ENCODE measurements at regions not wholly inside any gene's neighbourhood (a gene's known extent, or its start where the extent isn't known, plus 50 kb on each side); places are given as distances from the start of the nearest gene placed in this dataset.

GRCh38 chr14:89707086-89707485, 247.4 kb downstream of the EFCAB11 start:
- no peak for ATAC-seq (ENCODE audit: low read depth)
- no peaks in the 10 kb centered on the region for H3K9me3 ChIP-seq (ENCODE audit: severe bottlenecking)
- H3K4me3 ChIP-seq (ENCODE audit: severe bottlenecking) = no peak overlapping the region
- no peak for DNase-seq (ENCODE audit: low spot score)
- H3K4me1 ChIP-seq (ENCODE audit: insufficient read depth, poor library complexity, severe bottlenecking) = peaks cover 2% of the 10 kb centered on the region
- H3K27ac ChIP-seq (ENCODE audit: poor library complexity, severe bottlenecking) = no peak overlapping the region
- no peaks in the 10 kb centered on the region for H3K36me3 ChIP-seq (ENCODE audit: low read depth)
- TF ChIP-seq CTCF (IDR thresholded peaks at IDR 0.05; ENCODE audit: poor library complexity, severe bottlenecking) = no peak
- no peaks in the 10 kb centered on the region for H3K27me3 ChIP-seq (ENCODE audit: insufficient read depth, poor library complexity, severe bottlenecking)

- no peaks in the 10 kb centered on the region for H3K36me3 ChIP-seq (ENCODE audit: low read depth)
- no peak overlapping the region for H3K27ac ChIP-seq (ENCODE audit: poor library complexity, severe bottlenecking)
- H3K4me3 ChIP-seq (ENCODE audit: severe bottlenecking) = no peak overlapping the region
- ATAC-seq (ENCODE audit: low read depth) (no peak), DNase-seq (ENCODE audit: low spot score) (no peak)
- H3K27me3 ChIP-seq (ENCODE audit: insufficient read depth, poor library complexity, severe bottlenecking) = no peaks in the 10 kb centered on the region
- H3K4me1 ChIP-seq (ENCODE audit: insufficient read depth, poor library complexity, severe bottlenecking) = peaks cover 6% of the 10 kb centered on the region
- H3K9me3 ChIP-seq (ENCODE audit: severe bottlenecking) = no peaks in the 10 kb centered on the region
- TF ChIP-seq CTCF (IDR thresholded peaks at IDR 0.05; ENCODE audit: poor library complexity, severe bottlenecking) = no peak
Observed at GRCh38 chr14:89702876-89703200, 251.7 kb downstream of the EFCAB11 start.

GRCh38 chr14:89702073-89702875, 252.3 kb downstream of the EFCAB11 start:
- no peak for TF ChIP-seq CTCF (IDR thresholded peaks at IDR 0.05; ENCODE audit: poor library complexity, severe bottlenecking)
- DNase-seq (ENCODE audit: low spot score) (no peak), ATAC-seq (ENCODE audit: low read depth) (peak; percentile 26)
- Histone ChIP-seq H3K4me1 (ENCODE audit: insufficient read depth, poor library complexity, severe bottlenecking) (peaks cover 6% of the 10 kb centered on the region), H3K27ac (ENCODE audit: poor library complexity, severe bottlenecking) (no peak overlapping the region), H3K27me3 (ENCODE audit: insufficient read depth, poor library complexity, severe bottlenecking) (no peaks in the 10 kb centered on the region), H3K4me3 (ENCODE audit: severe bottlenecking) (peak overlapping the region; percentile 40), H3K36me3 (ENCODE audit: low read depth) (no peaks in the 10 kb centered on the region), H3K9me3 (ENCODE audit: severe bottlenecking) (no peaks in the 10 kb centered on the region)

- Histone ChIP-seq H3K4me3 (ENCODE audit: severe bottlenecking) (peak overlapping the region; percentile 40), H3K27me3 (ENCODE audit: insufficient read depth, poor library complexity, severe bottlenecking) (no peaks in the 10 kb centered on the region), H3K9me3 (ENCODE audit: severe bottlenecking) (no peaks in the 10 kb centered on the region), H3K4me1 (ENCODE audit: insufficient read depth, poor library complexity, severe bottlenecking) (peaks cover 6% of the 10 kb centered on the region), H3K36me3 (ENCODE audit: low read depth) (no peaks in the 10 kb centered on the region), H3K27ac (ENCODE audit: poor library complexity, severe bottlenecking) (no peak overlapping the region)
- DNase-seq (ENCODE audit: low spot score) = peak; percentile 84
- ATAC-seq (ENCODE audit: low read depth) = peak; percentile 80
- no peak for TF ChIP-seq CTCF (IDR thresholded peaks at IDR 0.05; ENCODE audit: poor library complexity, severe bottlenecking)
Observed at GRCh38 chr14:89701211-89702043, 253.1 kb downstream of the EFCAB11 start.

All from RWPE2 (cell line).